ENCODE measurements at regions not wholly inside any gene's neighbourhood (a gene's known extent, or its start where the extent isn't known, plus 50 kb on each side); places are given as distances from the start of the nearest gene placed in this dataset.

- no peak overlapping the region for H3K14ac ChIP-seq (ENCODE audit: insufficient read depth, low read length)
- H4K5ac ChIP-seq (ENCODE audit: insufficient read length, low read depth, low read length), result no peak overlapping the region
- no peak overlapping the region for H3K9ac ChIP-seq (ENCODE audit: extremely low read depth, insufficient read length, low read length)
- H3K27me3 ChIP-seq (ENCODE audit: insufficient read depth, low read length), result no peaks in the 10 kb centered on the region
- H2BK12ac ChIP-seq (ENCODE audit: insufficient read length, low read depth, low read length), result no peak overlapping the region
- DNase-seq, result no peak
- no peaks in the 10 kb centered on the region for H3K4me1 ChIP-seq (ENCODE audit: insufficient read depth, low read length)
- H4K20me1 ChIP-seq (ENCODE audit: control insufficient read depth, insufficient read depth, insufficient read length), result no peaks in the 10 kb centered on the region
- H3K27ac ChIP-seq (ENCODE audit: insufficient read length, low read depth, low read length), result no peak overlapping the region
- H3K79me2 ChIP-seq (ENCODE audit: insufficient read depth, low read length), result no peaks in the 10 kb centered on the region
- H2BK120ac ChIP-seq (ENCODE audit: low read depth, low read length, poor library complexity, severe bottlenecking), result no peak overlapping the region
- H3K79me1 ChIP-seq (ENCODE audit: insufficient read depth, low read depth, low read length, poor library complexity, severe bottlenecking), result no peaks in the 10 kb centered on the region
- H3T11ph ChIP-seq (ENCODE audit: low read length), result no peak overlapping the region
- peaks cover 47 to 48% of the 10 kb centered on the region in 2 experiments for H3K9me3 Mint-ChIP-seq
- H3K56ac ChIP-seq (ENCODE audit: insufficient read length, low read depth, low read length), result no peak overlapping the region
- H4K91ac ChIP-seq (ENCODE audit: insufficient read length, low read depth, low read length), result no peak overlapping the region
- peaks cover 57% of the 10 kb centered on the region for H3K9me3 ChIP-seq (ENCODE audit: control insufficient read depth, low read depth, low read length)
- H3K27ac Mint-ChIP-seq, result no peak overlapping the region
- H2BK15ac ChIP-seq (ENCODE audit: low read depth, low read length), result no peak overlapping the region
- WGBS (ENCODE audit: extremely low coverage, insufficient read length, low lambda C conversion rate), result no CpG with 5 or more reads among the region's 9 CpGs
- no peak overlapping the region for H3K4me2 ChIP-seq (ENCODE audit: insufficient read depth, insufficient read length, low read length)
- no peak overlapping the region for H3K23ac ChIP-seq (ENCODE audit: insufficient read length, low read depth, low read length)
- TF ChIP-seq CTCF (conservative IDR thresholded peaks at IDR 0.05), result no peak
- no peak overlapping the region for H3K4me3 Mint-ChIP-seq
- H2BK20ac ChIP-seq (ENCODE audit: low read depth, low read length, poor library complexity, severe bottlenecking), result no peak overlapping the region
- no peaks in the 10 kb centered on the region for H3K23me2 ChIP-seq (ENCODE audit: insufficient read length, low read depth, low read length, poor library complexity, severe bottlenecking)
- H2AK5ac ChIP-seq (ENCODE audit: insufficient read length, low read length), result no peak overlapping the region
- H2AFZ ChIP-seq (ENCODE audit: low read length), result no peak overlapping the region
- no peaks in the 10 kb centered on the region for H3K4me1 Mint-ChIP-seq
- H4K8ac ChIP-seq (replicated peaks; ENCODE audit: insufficient read length, low read depth, low read length), result no peak overlapping the region
- H3K18ac ChIP-seq (ENCODE audit: insufficient read length, low read depth, low read length), result no peak overlapping the region
- H3K36me3 Mint-ChIP-seq (ENCODE audit: insufficient read depth in 1 of 3, low read depth in 3 of 3), result peaks cover 19 to 25% (median 21%) of the 10 kb centered on the region in 3 experiments
- no peak overlapping the region for H3K4ac ChIP-seq (ENCODE audit: low read depth, low read length)
- H2BK5ac ChIP-seq (ENCODE audit: insufficient read length, low read length), result no peak overlapping the region
- peaks cover 4% of the 10 kb centered on the region for H3K27me3 Mint-ChIP-seq (ENCODE audit: low read depth)
Measured at GRCh38 chr17:21814776-21815175, 122.5 kb downstream of the KCNJ18 start.
